Spinal cord (tissue), 9 donors: ENCODE measurements at regions not wholly inside any gene's neighbourhood (a gene's known extent, or its start where the extent isn't known, plus 50 kb on each side); places are given as distances from the start of the nearest gene placed in this dataset.

Experiments used
- DNase-seq, 6 donors: peaks; one replicate each; pipeline versions ENCODE4 v3.0.0 to v3.0.0-alpha.2; 2013 to 2015; ENCODE audit warnings: low spot score in 6 of 6, low read depth in 4 of 6
- H3K27ac ChIP-seq: one replicate; pipeline ENCODE4 v1.5.1; 2013; ENCODE audit warnings: low read depth, low read length, control low read depth
- H3K27me3 ChIP-seq: one replicate; pipeline ENCODE4 v1.6.1; 2013; ENCODE audit warnings: low read length; ENCODE audit not compliant: control insufficient read depth, insufficient read depth
- H3K36me3 ChIP-seq: one replicate; pipeline ENCODE4 v1.6.1; 2013; ENCODE audit warnings: low read length; ENCODE audit not compliant: control insufficient read depth, insufficient read depth
- H3K4me1 ChIP-seq: one replicate; pipeline ENCODE4 v1.6.1; 2013; ENCODE audit warnings: low read length; ENCODE audit not compliant: control insufficient read depth, insufficient read depth
- H3K4me3 ChIP-seq: one replicate; pipeline ENCODE4 v1.5.1; 2013; ENCODE audit warnings: low read depth, low read length, control low read depth
- H3K9me3 ChIP-seq: one replicate; pipeline ENCODE4 v1.6.1; 2013; ENCODE audit warnings: low read length; ENCODE audit not compliant: control insufficient read depth, insufficient read depth
- WGBS: methylation state at CpG from one replicate; pipeline ENCODE4 v1.1.5; 2013; ENCODE audit warnings: missing lambda C conversion rate; ENCODE audit not compliant: insufficient coverage; 5-methylcytosine and 5-hydroxymethylcytosine counted together
- donor health status: healthy.

- H3K36me3 ChIP-seq, result no peaks in the 10 kb centered on the region
- no peak for DNase-seq
- WGBS, result 60% methylated on average over 1 of the region's 3 CpGs
- no peak overlapping the region for H3K27ac ChIP-seq
- H3K27me3 ChIP-seq, result no peaks in the 10 kb centered on the region
- no peak overlapping the region for H3K4me3 ChIP-seq
- no peaks in the 10 kb centered on the region for H3K9me3 ChIP-seq
- no peaks in the 10 kb centered on the region for H3K4me1 ChIP-seq
Measured at GRCh38 chrX:84611843-84612636, 109.8 kb upstream of the HDX start.

- no peak overlapping the region for H3K4me3 ChIP-seq
- H3K27me3 ChIP-seq, result no peaks in the 10 kb centered on the region
- WGBS, result 81% methylated on average over 2 of the region's 3 CpGs
- DNase-seq, result no peak
- no peaks in the 10 kb centered on the region for H3K36me3 ChIP-seq
- H3K27ac ChIP-seq, result no peak overlapping the region
- H3K4me1 ChIP-seq, result no peaks in the 10 kb centered on the region
- no peaks in the 10 kb centered on the region for H3K9me3 ChIP-seq
Measured at GRCh38 chrX:84634201-84634782, 132.0 kb upstream of the HDX start.

- H3K27me3 ChIP-seq, result no peaks in the 10 kb centered on the region
Measured at GRCh38 chrX:84666086-84666485, 163.8 kb upstream of the HDX start.

GRCh38 chrX:84690228-84690627 is 188.0 kb upstream of the HDX start:
- Histone ChIP-seq H3K27ac (no peak overlapping the region), H3K36me3 (no peaks in the 10 kb centered on the region), H3K4me3 (no peak overlapping the region), H3K27me3 (no peaks in the 10 kb centered on the region), H3K9me3 (no peaks in the 10 kb centered on the region), H3K4me1 (no peaks in the 10 kb centered on the region)
- WGBS, result no CpG with 5 or more reads among the region's 1 CpG
- DNase-seq, result no peak

More at GRCh38 chrX:84666086-84666485, 163.8 kb upstream of the HDX start:
- Histone ChIP-seq H3K4me1 (no peaks in the 10 kb centered on the region), H3K4me3 (no peak overlapping the region), H3K27ac (no peak overlapping the region), H3K36me3 (no peaks in the 10 kb centered on the region), H3K9me3 (no peaks in the 10 kb centered on the region)
- no CpG with 5 or more reads among the region's 2 CpGs for WGBS
- DNase-seq, result peak in 1 of 6 donors; percentile 57

GRCh38 chrX:84709987-84710386 is 207.7 kb upstream of the HDX start:
- no peak for DNase-seq
- Histone ChIP-seq H3K27me3 (no peaks in the 10 kb centered on the region), H3K4me1 (no peaks in the 10 kb centered on the region), H3K9me3 (no peaks in the 10 kb centered on the region), H3K36me3 (no peaks in the 10 kb centered on the region), H3K4me3 (no peak overlapping the region), H3K27ac (no peak overlapping the region)
- 62% methylated on average over 2 of the region's 2 CpGs for WGBS

GRCh38 chrX:84710611-84711010 is 208.4 kb upstream of the HDX start:
- Histone ChIP-seq H3K27ac (no peak overlapping the region), H3K27me3 (no peaks in the 10 kb centered on the region), H3K4me1 (no peaks in the 10 kb centered on the region), H3K9me3 (no peaks in the 10 kb centered on the region), H3K4me3 (no peak overlapping the region), H3K36me3 (no peaks in the 10 kb centered on the region)
- 36% methylated on average over 2 of the region's 3 CpGs for WGBS
- peak in 1 of 6 donors; percentile 2 for DNase-seq

GRCh38 chrX:84712621-84713020 is 210.4 kb upstream of the HDX start:
- no peaks in the 10 kb centered on the region for H3K4me1 ChIP-seq
- H3K9me3 ChIP-seq, result no peaks in the 10 kb centered on the region
- no peaks in the 10 kb centered on the region for H3K27me3 ChIP-seq
- H3K36me3 ChIP-seq, result no peaks in the 10 kb centered on the region
- WGBS, result 20% methylated on average over 1 of the region's 2 CpGs
- no peak overlapping the region for H3K27ac ChIP-seq
- no peak overlapping the region for H3K4me3 ChIP-seq
- no peak for DNase-seq

GRCh38 chrX:84715315-84715714 is 213.1 kb upstream of the HDX start:
- no peak overlapping the region for H3K27ac ChIP-seq
- H3K36me3 ChIP-seq, result no peaks in the 10 kb centered on the region
- no peaks in the 10 kb centered on the region for H3K27me3 ChIP-seq
- no CpG with 5 or more reads among the region's 4 CpGs for WGBS
- no peak for DNase-seq
- no peak overlapping the region for H3K4me3 ChIP-seq
- no peaks in the 10 kb centered on the region for H3K9me3 ChIP-seq
- H3K4me1 ChIP-seq, result no peaks in the 10 kb centered on the region

- 80% methylated on average over 1 of the region's 2 CpGs for WGBS
- no peak for DNase-seq
- Histone ChIP-seq H3K4me1 (no peaks in the 10 kb centered on the region), H3K4me3 (no peak overlapping the region), H3K9me3 (no peaks in the 10 kb centered on the region), H3K27me3 (no peaks in the 10 kb centered on the region), H3K27ac (no peak overlapping the region), H3K36me3 (no peaks in the 10 kb centered on the region)
Measured at GRCh38 chrX:84717343-84717742, 215.1 kb upstream of the HDX start.

GRCh38 chrX:84721416-84721815 is 219.2 kb upstream of the HDX start:
- H3K9me3 ChIP-seq, result no peaks in the 10 kb centered on the region
- WGBS, result 61% methylated on average over 2 of the region's 2 CpGs
- H3K27ac ChIP-seq, result no peak overlapping the region
- no peaks in the 10 kb centered on the region for H3K27me3 ChIP-seq
- no peaks in the 10 kb centered on the region for H3K36me3 ChIP-seq
- H3K4me3 ChIP-seq, result no peak overlapping the region
- no peaks in the 10 kb centered on the region for H3K4me1 ChIP-seq
- no peak for DNase-seq
